ENCODE measurements at regions not wholly inside any gene's neighbourhood (a gene's known extent, or its start where the extent isn't known, plus 50 kb on each side); places are given as distances from the start of the nearest gene placed in this dataset.

GRCh38 chr16:54766355-54766754, 164.3 kb upstream of the IRX5 start:
- Histone ChIP-seq H3K27me3 (ENCODE audit: insufficient read depth, low read depth, low read length) (no peaks in the 10 kb centered on the region), H3K27ac (ENCODE audit: low read length) (no peak overlapping the region), H3K4me2 (ENCODE audit: low read length) (no peak overlapping the region), H3K9me3 (ENCODE audit: low read length) (no peaks in the 10 kb centered on the region), H4K20me1 (ENCODE audit: insufficient read depth) (no peaks in the 10 kb centered on the region), H3K79me2 (replicated peaks; ENCODE audit: insufficient read depth, low read length) (no peaks in the 10 kb centered on the region), H2AFZ (ENCODE audit: low read depth, low read length) (no peak overlapping the region), H3K9me2 (ENCODE audit: insufficient read depth, low read length) (no peaks in the 10 kb centered on the region), H3K9ac (ENCODE audit: low read length) (no peak overlapping the region), H3F3A (ENCODE audit: insufficient read depth, low read length, poor library complexity, severe bottlenecking) (no peaks in the 10 kb centered on the region), H3K4me3 (ENCODE audit: low read length) (no peak overlapping the region), H3K36me3 (ENCODE audit: insufficient read depth, low read length) (no peaks in the 10 kb centered on the region)
- TF ChIP-seq EZH2 (IDR thresholded peaks at IDR 0.05; ENCODE audit: borderline replicate concordance, insufficient read depth, low read length, poor library complexity, severe bottlenecking) (no peak), SMC3 (conservative IDR thresholded peaks at IDR 0.05; ENCODE audit: poor library complexity) (no peak), TAF1 (IDR thresholded peaks at IDR 0.05; ENCODE audit: low read depth) (no peak), REST (IDR thresholded peaks at IDR 0.05; ENCODE audit: borderline replicate concordance) (no peak), RAD21 (conservative IDR thresholded peaks at IDR 0.05) (no peak), CTCF (IDR thresholded peaks at IDR 0.05; ENCODE audit: poor library complexity, severe bottlenecking) (no peak), EP300 (conservative IDR thresholded peaks at IDR 0.05; ENCODE audit: poor library complexity, severe bottlenecking) (no peak), POLR2AphosphoS5 (IDR thresholded peaks at IDR 0.05) (no peak), MXI1 (conservative IDR thresholded peaks at IDR 0.05; ENCODE audit: poor library complexity, severe bottlenecking) (no peak)

- H3K36me3 ChIP-seq (ENCODE audit: insufficient read depth, low read length): no peaks in the 10 kb centered on the region
- H3K27ac ChIP-seq (ENCODE audit: low read length): no peak overlapping the region
- H3K27me3 ChIP-seq (ENCODE audit: insufficient read depth, low read depth, low read length): no peaks in the 10 kb centered on the region
- no peaks in the 10 kb centered on the region for H3K9me3 ChIP-seq (ENCODE audit: low read length)
- no peak overlapping the region for H2AFZ ChIP-seq (ENCODE audit: low read depth, low read length)
- H3K4me3 ChIP-seq (ENCODE audit: low read length): no peak overlapping the region
- no peaks in the 10 kb centered on the region for H3F3A ChIP-seq (ENCODE audit: insufficient read depth, low read length, poor library complexity, severe bottlenecking)
- no peak overlapping the region for H3K4me2 ChIP-seq (ENCODE audit: low read length)
- no peaks in the 10 kb centered on the region for H4K20me1 ChIP-seq (ENCODE audit: insufficient read depth)
- H3K9ac ChIP-seq (ENCODE audit: low read length): no peak overlapping the region
- TF ChIP-seq SMC3 (conservative IDR thresholded peaks at IDR 0.05; ENCODE audit: poor library complexity) (no peak), MXI1 (conservative IDR thresholded peaks at IDR 0.05; ENCODE audit: poor library complexity, severe bottlenecking) (no peak), REST (IDR thresholded peaks at IDR 0.05; ENCODE audit: borderline replicate concordance) (no peak), TAF1 (IDR thresholded peaks at IDR 0.05; ENCODE audit: low read depth) (no peak), EZH2 (IDR thresholded peaks at IDR 0.05; ENCODE audit: borderline replicate concordance, insufficient read depth, low read length, poor library complexity, severe bottlenecking) (no peak), EP300 (conservative IDR thresholded peaks at IDR 0.05; ENCODE audit: poor library complexity, severe bottlenecking) (no peak), CTCF (IDR thresholded peaks at IDR 0.05; ENCODE audit: poor library complexity, severe bottlenecking) (no peak), POLR2AphosphoS5 (IDR thresholded peaks at IDR 0.05) (no peak), RAD21 (conservative IDR thresholded peaks at IDR 0.05) (no peak)
- H3K79me2 ChIP-seq (replicated peaks; ENCODE audit: insufficient read depth, low read length): no peaks in the 10 kb centered on the region
- no peaks in the 10 kb centered on the region for H3K9me2 ChIP-seq (ENCODE audit: insufficient read depth, low read length)
These were observed 180.4 kb upstream of the IRX5 start for GRCh38 chr16:54750249-54750648.
